DOHH2 (cell line): ENCODE measurements at regions not wholly inside any gene's neighbourhood (a gene's known extent, or its start where the extent isn't known, plus 50 kb on each side); places are given as distances from the start of the nearest gene placed in this dataset.

Experiments used
- H3F3A ChIP-seq: fragments of 200-600 bp; sonication (generic), shearing (Covaris generic); 2 replicates; pipeline ENCODE4 v1.6.0; 2016; ENCODE audit warnings: antibody characterized with exemption, mild to moderate bottlenecking; ENCODE audit not compliant: control insufficient read depth, insufficient read depth
- H3K27ac ChIP-seq: fragments of 200-600 bp; sonication (generic); 2 replicates; pipeline ENCODE4 v1.5.1; 2014; ENCODE audit warnings: low read depth, mild to moderate bottlenecking, low read length, moderate library complexity
- H3K27me3 ChIP-seq: fragments of 200-600 bp; sonication (generic); 2 replicates; pipeline ENCODE4 v1.6.1; 2014; ENCODE audit warnings: mild to moderate bottlenecking, low read length, mixed read lengths; ENCODE audit not compliant: control insufficient read depth
- H3K36me3 ChIP-seq: fragments of 200-600 bp; sonication (generic); 2 replicates; pipeline ENCODE4 v1.6.1; 2014; ENCODE audit warnings: mild to moderate bottlenecking, low read length, moderate library complexity, mixed read lengths; ENCODE audit not compliant: control insufficient read depth
- H3K4me1 ChIP-seq: fragments of 200-600 bp; sonication (generic); 2 replicates; pipeline ENCODE4 v1.6.1; 2014; ENCODE audit warnings: mild to moderate bottlenecking, low read length, mixed read lengths; ENCODE audit not compliant: control insufficient read depth
- H3K4me2 ChIP-seq: fragments of 200-600 bp; sonication (generic); 2 replicates; pipeline ENCODE4 v1.6.0; 2014; ENCODE audit warnings: mild to moderate bottlenecking, low read length, moderate library complexity
- H3K4me3 ChIP-seq: fragments of 200-600 bp; sonication (generic); 2 replicates; pipeline ENCODE4 v1.5.1; 2014; ENCODE audit warnings: mild to moderate bottlenecking, low read length, mixed read lengths
- H3K79me2 ChIP-seq: fragments of 200-600 bp; sonication (generic); 2 replicates; pipeline ENCODE4 v1.6.1; 2014; ENCODE audit warnings: mild to moderate bottlenecking, low read length, mixed read lengths; ENCODE audit not compliant: control insufficient read depth
- H3K9me2 ChIP-seq: fragments of 200-600 bp; sonication (generic); replicated peaks from 2 replicates; pipeline ENCODE4 v1.6.1; 2014; ENCODE audit warnings: mild to moderate bottlenecking, low read length, mixed read lengths; ENCODE audit not compliant: control insufficient read depth
- H3K9me3 ChIP-seq: fragments of 200-600 bp; sonication (generic); 2 replicates; pipeline ENCODE4 v1.6.1; 2014; ENCODE audit warnings: antibody characterized with exemption, low read length, mixed read lengths; ENCODE audit not compliant: control insufficient read depth, insufficient read depth
- H4K20me1 ChIP-seq: fragments of 200-600 bp; sonication (generic); 2 replicates; pipeline ENCODE4 v1.6.0; 2014; ENCODE audit warnings: low read depth, mild to moderate bottlenecking, antibody characterized with exemption, low read length, moderate library complexity; ENCODE audit not compliant: control insufficient read depth, insufficient read depth
- EZH2phosphoT487 ChIP-seq: fragments of 200-600 bp; sonication (generic); IDR thresholded peaks from 2 replicates; pipeline ENCODE4 v1.6.1; 2017; ENCODE audit warnings: borderline replicate concordance, mild to moderate bottlenecking, antibody characterized with exemption, low read length, moderate library complexity, mixed read lengths
- TF ChIP-seq, protein P1 (sequence below): fragments of 200-600 bp; sonication (generic); IDR thresholded peaks from one replicate; pipeline ENCODE4 v1.5.1; 2014; ENCODE audit warnings: antibody characterized with exemption, mild to moderate bottlenecking, low read depth, low read length; ENCODE audit not compliant: poor library complexity, severe bottlenecking

DNA sequence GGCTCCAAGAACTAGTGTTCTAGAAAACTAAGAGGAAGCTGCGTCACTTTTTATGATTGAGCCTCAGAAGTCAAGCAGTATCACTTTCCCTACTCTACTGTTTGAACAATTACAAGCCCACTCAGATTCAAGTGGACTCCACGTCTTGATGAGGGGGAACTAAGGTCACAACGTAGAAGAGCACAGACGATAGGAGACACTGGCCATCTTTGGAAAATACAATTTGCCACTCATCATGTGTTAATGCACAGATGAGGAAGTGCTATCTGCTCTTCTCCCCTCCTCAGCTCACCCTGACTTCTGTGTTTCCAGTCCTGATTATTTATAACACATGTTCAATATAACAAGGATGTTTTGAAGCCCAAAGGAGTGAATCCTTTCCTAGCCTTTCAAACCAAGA lies 76.1 kb upstream of the CYP1B1 start:
- no peaks in the 10 kb centered on the region for H3K4me1 ChIP-seq
- H3K4me2 ChIP-seq: no peak overlapping the region
- TF ChIP-seq EZH2phosphoT487: no peak
- TF ChIP-seq, protein P1, sequence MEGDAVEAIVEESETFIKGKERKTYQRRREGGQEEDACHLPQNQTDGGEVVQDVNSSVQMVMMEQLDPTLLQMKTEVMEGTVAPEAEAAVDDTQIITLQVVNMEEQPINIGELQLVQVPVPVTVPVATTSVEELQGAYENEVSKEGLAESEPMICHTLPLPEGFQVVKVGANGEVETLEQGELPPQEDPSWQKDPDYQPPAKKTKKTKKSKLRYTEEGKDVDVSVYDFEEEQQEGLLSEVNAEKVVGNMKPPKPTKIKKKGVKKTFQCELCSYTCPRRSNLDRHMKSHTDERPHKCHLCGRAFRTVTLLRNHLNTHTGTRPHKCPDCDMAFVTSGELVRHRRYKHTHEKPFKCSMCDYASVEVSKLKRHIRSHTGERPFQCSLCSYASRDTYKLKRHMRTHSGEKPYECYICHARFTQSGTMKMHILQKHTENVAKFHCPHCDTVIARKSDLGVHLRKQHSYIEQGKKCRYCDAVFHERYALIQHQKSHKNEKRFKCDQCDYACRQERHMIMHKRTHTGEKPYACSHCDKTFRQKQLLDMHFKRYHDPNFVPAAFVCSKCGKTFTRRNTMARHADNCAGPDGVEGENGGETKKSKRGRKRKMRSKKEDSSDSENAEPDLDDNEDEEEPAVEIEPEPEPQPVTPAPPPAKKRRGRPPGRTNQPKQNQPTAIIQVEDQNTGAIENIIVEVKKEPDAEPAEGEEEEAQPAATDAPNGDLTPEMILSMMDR: no peak
- peaks cover 7% of the 10 kb centered on the region for H3K27me3 ChIP-seq
- no peaks in the 10 kb centered on the region for H3K36me3 ChIP-seq
- H3K27ac ChIP-seq: no peak overlapping the region
- no peaks in the 10 kb centered on the region for H3F3A ChIP-seq
- no peaks in the 10 kb centered on the region for H3K9me3 ChIP-seq
- H3K79me2 ChIP-seq: no peaks in the 10 kb centered on the region
- H4K20me1 ChIP-seq: no peaks in the 10 kb centered on the region
- no peak overlapping the region for H3K4me3 ChIP-seq
- no peaks in the 10 kb centered on the region for H3K9me2 ChIP-seq

DNA sequence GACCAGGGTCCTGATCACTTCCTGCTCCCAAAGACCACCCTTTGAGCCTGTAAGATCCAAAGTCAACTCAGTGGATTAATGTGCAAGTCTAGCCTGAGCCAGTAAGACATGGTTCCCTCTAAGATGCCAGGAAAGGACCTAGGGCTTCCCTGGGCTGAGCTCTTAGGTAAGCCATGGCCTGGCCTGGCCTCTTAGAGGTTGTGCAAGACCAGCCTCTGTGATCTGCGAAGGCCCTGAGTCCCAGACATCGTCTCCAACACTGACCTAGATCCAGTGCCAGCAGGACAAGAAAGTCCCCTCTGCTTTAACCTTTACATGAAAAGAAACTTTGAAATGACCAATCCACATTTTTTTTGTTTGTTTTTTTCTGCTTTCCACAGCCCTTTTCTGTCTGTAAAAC lies 73.6 kb upstream of the CYP1B1 start:
- no peaks in the 10 kb centered on the region for H3K9me2 ChIP-seq
- TF ChIP-seq EZH2phosphoT487: no peak
- TF ChIP-seq, protein P1: no peak
- no peak overlapping the region for H3K4me2 ChIP-seq
- no peaks in the 10 kb centered on the region for H3K79me2 ChIP-seq
- no peaks in the 10 kb centered on the region for H3K36me3 ChIP-seq
- no peaks in the 10 kb centered on the region for H3K9me3 ChIP-seq
- peaks cover 5% of the 10 kb centered on the region; the same call in 1 of the 2 replicates for H3K27me3 ChIP-seq
- H3K4me3 ChIP-seq: no peak overlapping the region
- no peaks in the 10 kb centered on the region for H4K20me1 ChIP-seq
- H3K27ac ChIP-seq: no peak overlapping the region
- H3K4me1 ChIP-seq: no peaks in the 10 kb centered on the region
- no peaks in the 10 kb centered on the region for H3F3A ChIP-seq

DNA sequence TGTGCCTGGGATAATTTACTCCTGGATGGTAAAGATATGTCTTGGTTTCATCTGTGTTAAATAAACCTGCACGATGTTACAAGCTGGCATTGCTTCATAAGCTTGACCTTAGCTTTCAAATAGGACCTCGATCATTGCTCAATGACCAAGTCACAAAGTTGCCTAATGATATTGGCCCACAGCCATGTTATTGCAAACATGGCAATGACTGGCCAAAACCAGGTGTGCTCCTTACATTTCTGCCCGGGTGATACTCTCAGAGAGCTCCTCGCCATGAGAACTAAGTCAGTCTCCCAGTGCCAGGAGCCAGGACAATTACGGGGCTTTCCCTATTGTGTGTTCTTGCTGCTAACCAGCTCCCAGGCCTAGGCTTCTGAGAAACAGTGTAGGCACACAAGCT lies 72.5 kb upstream of the CYP1B1 start:
- Histone ChIP-seq H3K36me3 (no peaks in the 10 kb centered on the region), H3F3A (no peaks in the 10 kb centered on the region), H3K4me1 (no peaks in the 10 kb centered on the region), H3K4me3 (no peak overlapping the region), H3K9me3 (no peaks in the 10 kb centered on the region), H4K20me1 (no peaks in the 10 kb centered on the region), H3K4me2 (no peak overlapping the region), H3K27ac (no peak overlapping the region), H3K27me3 (no peaks in the 10 kb centered on the region), H3K9me2 (no peaks in the 10 kb centered on the region), H3K79me2 (no peaks in the 10 kb centered on the region)
- TF ChIP-seq, protein P1: no peak
- TF ChIP-seq EZH2phosphoT487: no peak
